Endodermal cell (in vitro differentiated cells): ENCODE measurements at regions not wholly inside any gene's neighbourhood (a gene's known extent, or its start where the extent isn't known, plus 50 kb on each side); places are given as distances from the start of the nearest gene placed in this dataset.

Experiments
- DNase-seq: peaks from one replicate; pipeline ENCODE4 v3.0.0-alpha.2; 2017
- H3K27ac ChIP-seq: 2 replicates; pipeline ENCODE4 v1.5.1; 2013; ENCODE audit warnings: mild to moderate bottlenecking, low read depth, low read length, moderate library complexity
- H3K27me3 ChIP-seq: 2 replicates; pipeline ENCODE4 v1.6.1; 2013; ENCODE audit warnings: mild to moderate bottlenecking, low read length, moderate library complexity; ENCODE audit not compliant: insufficient read depth, control insufficient read depth, poor library complexity, severe bottlenecking
- H3K36me3 ChIP-seq: 2 replicates; pipeline ENCODE4 v1.7.0; 2013; ENCODE audit warnings: mild to moderate bottlenecking, low read length, moderate library complexity; ENCODE audit not compliant: control insufficient read depth, insufficient read depth
- H3K4me1 ChIP-seq: one replicate; pipeline ENCODE4 v1.7.0; 2013; ENCODE audit warnings: low read length; ENCODE audit not compliant: control insufficient read depth, insufficient read depth
- H3K4me3 ChIP-seq: 2 replicates; pipeline ENCODE4 v1.5.1; 2013; ENCODE audit warnings: mild to moderate bottlenecking, low read length, moderate library complexity
- H3K9ac ChIP-seq: 2 replicates; pipeline ENCODE4 v1.6.1; 2013; ENCODE audit warnings: mild to moderate bottlenecking, low read length, moderate library complexity; ENCODE audit not compliant: poor library complexity, severe bottlenecking; ENCODE audit errors: extremely low read depth
- H3K9me3 ChIP-seq: 2 replicates; pipeline ENCODE4 v1.6.1; 2013; ENCODE audit warnings: mild to moderate bottlenecking, low read length, moderate library complexity; ENCODE audit not compliant: control insufficient read depth
- H3K27ac Mint-ChIP-seq: 2 replicates; pipeline ENCODE4 v1.8.0; 2020; ENCODE audit warnings: mixed read lengths
- H3K27me3 Mint-ChIP-seq: 2 replicates; pipeline ENCODE4 v1.8.0; 2021; ENCODE audit warnings: mild to moderate bottlenecking, mixed read lengths; ENCODE audit not compliant: insufficient read depth
- H3K36me3 Mint-ChIP-seq: 2 replicates; pipeline ENCODE4 v1.8.0; 2020; ENCODE audit warnings: low read depth, mixed read lengths
- H3K4me1 Mint-ChIP-seq: 2 replicates; pipeline ENCODE4 v1.8.0; 2020; ENCODE audit warnings: mixed read lengths
- H3K4me3 Mint-ChIP-seq: 2 replicates; pipeline ENCODE4 v1.8.0; 2020; ENCODE audit warnings: mild to moderate bottlenecking, moderate library complexity, mixed read lengths
- H3K9me3 Mint-ChIP-seq: 2 replicates; pipeline ENCODE4 v1.8.0; 2020; ENCODE audit warnings: mild to moderate bottlenecking, mixed read lengths
- WGBS, 2 experiments: methylation state at CpG; one replicate each; pipeline versions ENCODE4 v1.1.5 to v1.1.7; 2013; ENCODE audit warnings: missing lambda C conversion rate in 2 of 2, mixed read lengths in 1 of 2; ENCODE audit not compliant: insufficient coverage in 1 of 2, insufficient read length in 1 of 2; 5-methylcytosine and 5-hydroxymethylcytosine counted together
- TF ChIP-seq, protein P1 (sequence below): fragments of 200-600 bp; sonication (generic); conservative IDR thresholded peaks from 2 replicates; pipeline ENCODE4 v1.5.0; 2021; ENCODE audit warnings: antibody characterized with exemption, mild to moderate bottlenecking

DNA sequence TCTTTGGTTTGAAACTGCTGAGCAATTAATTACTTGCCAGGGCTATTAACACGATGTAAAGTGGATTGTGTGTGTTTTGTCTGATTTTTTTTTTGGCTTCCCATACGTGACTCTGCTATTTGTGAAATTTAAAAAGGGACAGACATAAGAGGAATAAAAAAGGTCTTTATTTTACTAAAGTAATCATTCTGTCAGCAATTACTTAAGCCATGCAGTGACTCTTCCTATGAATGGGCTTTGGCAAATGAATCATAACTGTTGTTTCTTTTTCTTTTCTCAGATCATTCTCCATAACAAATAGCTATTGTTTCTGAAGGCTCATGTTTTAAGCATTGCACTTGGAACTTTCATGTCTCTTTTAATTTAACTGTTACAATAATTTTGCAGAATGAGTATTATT lies 461.3 kb upstream of the RORB start:
- 50 to 86% methylated on average over 1 to 2 of the region's 2 CpGs for WGBS, 2 experiments

DNA sequence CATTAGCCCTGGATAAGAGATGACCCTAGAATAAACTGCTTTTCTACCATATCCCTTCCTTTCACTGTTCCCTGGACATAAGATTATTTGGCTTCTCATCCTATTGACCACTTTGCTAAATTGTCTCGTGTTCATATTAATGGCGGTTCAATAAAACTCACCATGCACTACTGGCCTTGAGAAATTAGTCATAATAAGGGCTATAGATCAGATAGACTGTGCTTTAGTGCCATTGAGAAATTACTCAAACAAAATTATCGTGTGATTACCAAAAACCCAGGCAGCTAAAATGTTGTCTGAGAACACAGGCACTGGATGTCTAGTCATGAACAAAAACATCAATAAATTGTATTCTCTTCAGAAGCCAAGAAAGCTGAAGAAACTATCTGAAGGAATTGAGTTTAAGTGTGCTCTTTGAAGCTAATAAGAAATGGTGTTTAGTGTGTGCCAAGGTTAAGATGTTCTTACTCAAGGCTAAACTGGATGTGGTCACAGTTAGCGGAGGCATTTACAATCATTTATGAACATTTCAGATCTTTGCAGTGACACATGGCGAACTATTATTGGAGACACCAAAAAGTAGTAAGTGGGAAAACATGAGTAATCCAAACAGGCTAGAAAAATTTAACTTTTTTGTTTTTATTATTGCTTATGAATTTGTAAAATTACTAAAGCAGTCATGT lies 460.4 kb upstream of the RORB start:
- no peak overlapping the region for H3K4me3 ChIP-seq
- H3K27ac Mint-ChIP-seq, result no peak overlapping the region
- H3K27me3 Mint-ChIP-seq, result no peaks in the 10 kb centered on the region

More for the DNA sequence above, 461.3 kb upstream of the RORB start:
- Mint-ChIP-seq H3K4me1 (peaks cover 21% of the 10 kb centered on the region), H3K36me3 (no peaks in the 10 kb centered on the region), H3K27me3 (no peaks in the 10 kb centered on the region), H3K4me3 (no peak overlapping the region), H3K9me3 (no peaks in the 10 kb centered on the region), H3K27ac (no peak overlapping the region)
- H3K9ac ChIP-seq, result no peak overlapping the region
- TF ChIP-seq, protein P1, sequence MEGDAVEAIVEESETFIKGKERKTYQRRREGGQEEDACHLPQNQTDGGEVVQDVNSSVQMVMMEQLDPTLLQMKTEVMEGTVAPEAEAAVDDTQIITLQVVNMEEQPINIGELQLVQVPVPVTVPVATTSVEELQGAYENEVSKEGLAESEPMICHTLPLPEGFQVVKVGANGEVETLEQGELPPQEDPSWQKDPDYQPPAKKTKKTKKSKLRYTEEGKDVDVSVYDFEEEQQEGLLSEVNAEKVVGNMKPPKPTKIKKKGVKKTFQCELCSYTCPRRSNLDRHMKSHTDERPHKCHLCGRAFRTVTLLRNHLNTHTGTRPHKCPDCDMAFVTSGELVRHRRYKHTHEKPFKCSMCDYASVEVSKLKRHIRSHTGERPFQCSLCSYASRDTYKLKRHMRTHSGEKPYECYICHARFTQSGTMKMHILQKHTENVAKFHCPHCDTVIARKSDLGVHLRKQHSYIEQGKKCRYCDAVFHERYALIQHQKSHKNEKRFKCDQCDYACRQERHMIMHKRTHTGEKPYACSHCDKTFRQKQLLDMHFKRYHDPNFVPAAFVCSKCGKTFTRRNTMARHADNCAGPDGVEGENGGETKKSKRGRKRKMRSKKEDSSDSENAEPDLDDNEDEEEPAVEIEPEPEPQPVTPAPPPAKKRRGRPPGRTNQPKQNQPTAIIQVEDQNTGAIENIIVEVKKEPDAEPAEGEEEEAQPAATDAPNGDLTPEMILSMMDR, result no peak
- no peaks in the 10 kb centered on the region for H3K27me3 ChIP-seq
- H3K4me1 ChIP-seq, result peaks cover 7% of the 10 kb centered on the region
- no peaks in the 10 kb centered on the region for H3K9me3 ChIP-seq
- H3K36me3 ChIP-seq, result no peaks in the 10 kb centered on the region
- no peak overlapping the region for H3K27ac ChIP-seq
- no peak overlapping the region for H3K4me3 ChIP-seq
- DNase-seq, result no peak

DNA sequence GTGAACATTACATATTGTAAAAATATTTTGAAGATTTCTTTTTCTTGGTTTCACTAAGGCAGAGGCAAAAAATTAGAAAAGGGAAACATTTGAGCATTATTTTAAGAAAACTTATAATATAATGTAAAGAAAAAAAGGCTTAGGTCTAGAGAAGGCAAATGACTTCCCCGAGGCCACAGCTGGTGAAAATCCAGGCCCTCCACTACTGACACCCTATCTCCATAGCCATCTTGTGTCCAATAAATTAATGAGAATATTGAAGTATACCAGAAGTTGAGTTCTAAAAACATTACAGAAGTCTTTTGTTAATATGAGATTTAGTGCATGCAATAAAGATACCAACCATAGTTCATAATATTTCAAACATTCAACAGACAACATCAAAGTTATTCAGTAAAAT lies 459.9 kb upstream of the RORB start:
- no peak overlapping the region for H3K27ac Mint-ChIP-seq
- H3K9ac ChIP-seq, result no peak overlapping the region
- H3K4me1 ChIP-seq, result peaks cover under 1% of the 10 kb centered on the region
- no peaks in the 10 kb centered on the region for H3K27me3 Mint-ChIP-seq
- H3K4me3 ChIP-seq, result no peak overlapping the region
- H3K36me3 ChIP-seq, result no peaks in the 10 kb centered on the region
- H3K9me3 Mint-ChIP-seq, result no peaks in the 10 kb centered on the region
- TF ChIP-seq, protein P1, result no peak
- no peak for DNase-seq
- H3K27ac ChIP-seq, result no peak overlapping the region
- H3K4me3 Mint-ChIP-seq, result no peak overlapping the region
- no peaks in the 10 kb centered on the region for H3K9me3 ChIP-seq
- H3K36me3 Mint-ChIP-seq, result no peaks in the 10 kb centered on the region
- WGBS, 2 experiments, result no CpG with 5 or more reads among the region's 1 CpG
- no peaks in the 10 kb centered on the region for H3K27me3 ChIP-seq
- peaks cover 10% of the 10 kb centered on the region for H3K4me1 Mint-ChIP-seq

More for the DNA sequence above, 460.4 kb upstream of the RORB start:
- Histone ChIP-seq H3K27ac (no peak overlapping the region), H3K9ac (no peak overlapping the region), H3K27me3 (no peaks in the 10 kb centered on the region), H3K9me3 (no peaks in the 10 kb centered on the region), H3K36me3 (no peaks in the 10 kb centered on the region), H3K4me1 (peaks cover 3% of the 10 kb centered on the region)
- H3K4me1 Mint-ChIP-seq, result peaks cover 13% of the 10 kb centered on the region
- WGBS, 2 experiments, result 98 to 100% methylated on average over 3 to 5 of the region's 5 CpGs
- H3K4me3 Mint-ChIP-seq, result no peak overlapping the region
- TF ChIP-seq, protein P1, result no peak
- H3K36me3 Mint-ChIP-seq, result no peaks in the 10 kb centered on the region
- H3K9me3 Mint-ChIP-seq, result no peaks in the 10 kb centered on the region
- DNase-seq, result no peak
